Heart right ventricle (tissue), 16 donors: ENCODE measurements at regions not wholly inside any gene's neighbourhood (a gene's known extent, or its start where the extent isn't known, plus 50 kb on each side); places are given as distances from the start of the nearest gene placed in this dataset.
A peak's percentile ranks its signal among the peaks of the same experiment; 100 is the strongest.
"Not testable (repeated sequence)": the region's sequence is repeated elsewhere in the genome, so short reads cannot be mapped to it uniquely, and the experiment has no call there.

ENCODE experiments used
- ATAC-seq, 8 donors: fragments of 200-7000 bp; cut with Tn5 transposase; one replicate each; pipeline ENCODE4 v1.9.1; 2020; ENCODE audit warnings: mild to moderate bottlenecking in 8 of 8, moderate library complexity in 8 of 8, moderate number of reproducible peaks in 1 of 8
- DNase-seq, 2 donors: peaks; one replicate each; pipeline ENCODE4 v3.0.0-alpha.2; 2020
- H3K27ac ChIP-seq, 10 donors: fragments of 200-600 bp; sonication (generic) in 2 of 10; one replicate each; pipeline versions ENCODE4 v1.5.0 to v1.8.0; 2020 to 2022; ENCODE audit warnings: mild to moderate bottlenecking in 3 of 10
- H3K27me3 ChIP-seq, 7 donors: fragments of 200-600 bp; one replicate each; pipeline ENCODE4 v1.8.0; 2021 to 2022; ENCODE audit warnings: mild to moderate bottlenecking in 2 of 7
- H3K36me3 ChIP-seq, 9 donors: fragments of 200-600 bp; sonication (generic) in 1 of 9; one replicate each; pipeline versions ENCODE4 v1.5.0 to v1.8.0; 2020 to 2022; ENCODE audit warnings: mild to moderate bottlenecking in 2 of 9
- H3K4me1 ChIP-seq, 9 donors: fragments of 200-600 bp; sonication (generic) in 1 of 9; one replicate each; pipeline versions ENCODE4 v1.5.0 to v1.8.0; 2020 to 2022; ENCODE audit warnings: mild to moderate bottlenecking in 4 of 9
- H3K4me3 ChIP-seq, 10 donors: fragments of 200-600 bp; sonication (generic) in 2 of 10; one replicate each; pipeline versions ENCODE4 v1.5.0 to v1.8.0; 2020 to 2022; ENCODE audit warnings: mild to moderate bottlenecking in 7 of 10, moderate library complexity in 2 of 10
- H3K9me3 ChIP-seq, 11 donors: fragments of 200-600 bp in 10 of 11; sonication (generic) in 2 of 11; one replicate each; pipeline versions ENCODE4 v1.5.0 to v1.8.0; 2013 to 2022; ENCODE audit warnings: mild to moderate bottlenecking in 2 of 11, control low read depth in 1 of 11, moderate library complexity in 1 of 11
- WGBS, 2 donors: extraction: QIAGEN DNeasy Blood & Tissue Kit; methylation state at CpG; one replicate each; pipeline ENCODE4 v1.1.7; 2013; ENCODE audit warnings: inconsistent platforms in 1 of 2; 5-methylcytosine and 5-hydroxymethylcytosine counted together
- intact Hi-C, 10 donors: fragments of 100-400 bp; cut with DNase I; formaldehyde crosslinking; loops; one replicate each; pipeline versions ENCODE4 v1.11.1 to v1.14.2; 2022
- TF ChIP-seq, protein P1 (sequence below), 9 donors: fragments of 200-600 bp; sonication (generic) in 2 of 9; IDR thresholded peaks; one replicate each; pipeline versions ENCODE4 v1.5.0 to v1.8.0; 2021 to 2022; ENCODE audit warnings: antibody characterized with exemption in 9 of 9, mild to moderate bottlenecking in 5 of 9, moderate library complexity in 1 of 9
- donor health status: Arrhythmogenic right ventricular cardiomyopathy.
- donor health status: ischemic (EF 13 %, LVEDD 7.1; RV severe dilation, severe dysfunction).
- donor health status: healthy with polysubstance abuse.
- donor health status: DM: no; HTN: yes; CAD: no.
- donor health status: DM: no; HTN: no; CAD: no.
- donor health status: ischemic (EF 25% LVEDD 6.9; RV normal size, moderate dysfunction).
- donor health status: ischemic (EF 25% LVEDD 5.7; RV mildly dilated, moderate dysfunction).
- donor health status: healthy.
- donor health status: DM: yes; HTN: yes; CAD: no.
- donor health status: Ischemic cardiomyopathy.
- donor health status: ischemic (EF 35%, LVEDD 5.7; RV mildly dilated, moderate dysfunction).
- donor health status: nonischemic (EF 11% LVEDD 7.7; RV severe dilation, severe dysfunction).
- donor health status: DM: yes; HTN: yes; CAD: no.
- donor health status: PGD.
- donor health status: ischemic (EF 29% LVEDD 5.4; RV normal size, mild dysfunction).
- donor health status: nonischemic (EF 23%, LVEDD 6.1; RV moderate dilation, normal function).

DNA sequence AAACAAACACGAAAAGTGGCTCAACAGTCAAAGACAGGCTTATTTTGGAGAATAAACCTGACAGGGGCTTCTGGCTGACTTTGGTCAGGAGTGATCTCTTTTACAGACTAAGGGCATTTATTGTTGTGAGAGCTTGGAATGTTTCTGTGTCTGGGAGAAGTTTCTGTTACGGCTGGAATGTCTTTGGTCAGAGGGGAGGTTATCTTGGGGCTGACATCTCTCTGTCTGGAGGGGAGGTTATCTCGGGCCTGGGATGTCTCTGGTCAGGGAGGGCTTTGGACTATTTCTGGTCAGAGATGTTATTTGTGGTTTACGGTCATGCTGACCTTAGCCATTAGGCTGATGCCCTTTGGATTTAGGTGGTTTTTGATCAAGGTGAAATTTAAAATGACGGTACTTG lies 345.5 kb upstream of the FSIP2 start:
- ATAC-seq, result no peak
- Histone ChIP-seq H3K36me3 (no peaks in the 10 kb centered on the region), H3K4me3 (no peak overlapping the region), H3K27me3 (no peaks in the 10 kb centered on the region), H3K4me1 (no peaks in the 10 kb centered on the region), H3K27ac (no peak overlapping the region), H3K9me3 (peaks cover 0 to 30% (median 0%) of the 10 kb centered on the region in 11 donors)
- 57 to 58% methylated on average over 5 of the region's 5 CpGs for WGBS, 2 donors
- TF ChIP-seq, protein P1, sequence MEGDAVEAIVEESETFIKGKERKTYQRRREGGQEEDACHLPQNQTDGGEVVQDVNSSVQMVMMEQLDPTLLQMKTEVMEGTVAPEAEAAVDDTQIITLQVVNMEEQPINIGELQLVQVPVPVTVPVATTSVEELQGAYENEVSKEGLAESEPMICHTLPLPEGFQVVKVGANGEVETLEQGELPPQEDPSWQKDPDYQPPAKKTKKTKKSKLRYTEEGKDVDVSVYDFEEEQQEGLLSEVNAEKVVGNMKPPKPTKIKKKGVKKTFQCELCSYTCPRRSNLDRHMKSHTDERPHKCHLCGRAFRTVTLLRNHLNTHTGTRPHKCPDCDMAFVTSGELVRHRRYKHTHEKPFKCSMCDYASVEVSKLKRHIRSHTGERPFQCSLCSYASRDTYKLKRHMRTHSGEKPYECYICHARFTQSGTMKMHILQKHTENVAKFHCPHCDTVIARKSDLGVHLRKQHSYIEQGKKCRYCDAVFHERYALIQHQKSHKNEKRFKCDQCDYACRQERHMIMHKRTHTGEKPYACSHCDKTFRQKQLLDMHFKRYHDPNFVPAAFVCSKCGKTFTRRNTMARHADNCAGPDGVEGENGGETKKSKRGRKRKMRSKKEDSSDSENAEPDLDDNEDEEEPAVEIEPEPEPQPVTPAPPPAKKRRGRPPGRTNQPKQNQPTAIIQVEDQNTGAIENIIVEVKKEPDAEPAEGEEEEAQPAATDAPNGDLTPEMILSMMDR (IDR thresholded peaks at IDR 0.05), result no peak
- no peak for DNase-seq
- intact Hi-C loops, result no loop called here

DNA sequence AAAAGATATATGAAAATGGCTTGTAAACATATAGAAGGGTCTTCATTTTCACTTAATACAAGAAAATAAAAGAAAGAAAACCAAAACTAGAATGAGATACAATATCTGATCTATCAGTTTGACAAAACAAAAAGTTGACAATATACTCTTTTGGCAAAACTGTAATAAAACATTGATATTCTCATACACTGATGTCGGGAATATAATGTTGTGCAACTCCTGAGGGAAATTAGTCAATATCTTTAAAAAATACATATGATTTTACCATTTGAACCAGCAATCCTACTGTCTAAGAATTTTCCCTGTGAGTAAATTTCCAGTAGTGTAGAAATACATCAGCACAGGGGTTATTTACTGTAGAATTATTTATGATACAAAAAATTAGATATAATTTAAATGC lies 336.1 kb upstream of the FSIP2 start:
- DNase-seq (no peak), ATAC-seq (no peak)
- Histone ChIP-seq H3K4me1 (no peaks in the 10 kb centered on the region), H3K4me3 (no peak overlapping the region), H3K9me3 (peaks cover 0 to 6% (median 0%) of the 10 kb centered on the region in 11 donors), H3K27ac (no peak overlapping the region), H3K27me3 (no peaks in the 10 kb centered on the region), H3K36me3 (no peaks in the 10 kb centered on the region)
- intact Hi-C loops, result no loop called here
- 80 to 83% methylated on average over 1 of the region's 1 CpG for WGBS, 2 donors
- TF ChIP-seq, protein P1 (IDR thresholded peaks at IDR 0.05), result no peak

DNA sequence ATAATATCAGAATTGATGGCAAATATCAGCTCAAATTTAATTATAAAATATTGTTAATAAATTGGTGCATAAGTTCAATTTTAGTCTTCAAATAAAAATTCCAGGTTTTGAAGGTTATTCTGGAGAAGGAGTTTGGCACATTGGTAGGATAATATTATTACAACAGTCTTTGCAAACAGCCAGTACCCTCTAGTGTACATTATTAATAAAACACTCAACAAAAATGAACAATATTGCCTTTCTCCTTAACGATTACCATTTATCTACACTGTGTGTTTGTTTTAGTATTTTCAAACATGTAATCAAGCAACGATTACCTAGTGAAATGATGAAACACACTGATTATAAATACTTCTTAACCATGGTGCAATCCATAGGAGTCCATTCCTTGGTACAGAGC lies 334.0 kb upstream of the FSIP2 start:
- no peak overlapping the region for H3K4me3 ChIP-seq
- WGBS, 2 donors, result 62 to 76% methylated on average over 2 of the region's 2 CpGs
- intact Hi-C loops, result no loop called here
- TF ChIP-seq, protein P1 (IDR thresholded peaks at IDR 0.05), result no peak
- H3K27me3 ChIP-seq, result no peaks in the 10 kb centered on the region
- H3K27ac ChIP-seq, result no peak overlapping the region
- no peaks in the 10 kb centered on the region for H3K36me3 ChIP-seq
- DNase-seq (no peak), ATAC-seq (no peak)
- peaks cover 0 to 7% (median 0%) of the 10 kb centered on the region in 11 donors for H3K9me3 ChIP-seq
- H3K4me1 ChIP-seq, result no peaks in the 10 kb centered on the region

DNA sequence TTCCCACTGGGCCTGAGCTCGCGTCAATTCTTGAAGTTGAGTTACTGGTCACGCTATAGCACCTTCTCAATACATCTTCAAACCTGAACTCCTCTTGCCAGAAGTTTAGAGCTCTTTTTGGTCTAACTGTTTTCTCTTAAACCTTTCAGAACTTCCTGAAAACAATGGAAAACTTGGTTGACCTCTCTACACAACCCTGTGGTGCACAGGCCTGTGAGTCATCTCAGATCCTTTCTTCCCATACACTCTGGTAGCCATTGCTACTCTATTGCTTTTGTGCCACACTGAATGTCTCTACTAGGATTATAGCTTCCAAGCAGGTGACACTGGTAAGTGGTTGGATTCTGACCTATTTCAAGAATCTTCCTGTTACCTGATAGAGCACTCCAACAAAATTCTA lies 321.5 kb upstream of the FSIP2 start:
- intact Hi-C loops, result no loop called here
- Histone ChIP-seq H3K4me1 (no peaks in the 10 kb centered on the region), H3K36me3 (no peaks in the 10 kb centered on the region), H3K27ac (no peak overlapping the region), H3K4me3 (no peak overlapping the region), H3K27me3 (no peaks in the 10 kb centered on the region), H3K9me3 (peaks cover 0 to 8% (median 0%) of the 10 kb centered on the region in 11 donors)
- WGBS, 2 donors, result 92 to 96% methylated on average over 3 of the region's 3 CpGs
- no peak for ATAC-seq
- TF ChIP-seq, protein P1 (IDR thresholded peaks at IDR 0.05), result no peak
- no peak for DNase-seq

DNA sequence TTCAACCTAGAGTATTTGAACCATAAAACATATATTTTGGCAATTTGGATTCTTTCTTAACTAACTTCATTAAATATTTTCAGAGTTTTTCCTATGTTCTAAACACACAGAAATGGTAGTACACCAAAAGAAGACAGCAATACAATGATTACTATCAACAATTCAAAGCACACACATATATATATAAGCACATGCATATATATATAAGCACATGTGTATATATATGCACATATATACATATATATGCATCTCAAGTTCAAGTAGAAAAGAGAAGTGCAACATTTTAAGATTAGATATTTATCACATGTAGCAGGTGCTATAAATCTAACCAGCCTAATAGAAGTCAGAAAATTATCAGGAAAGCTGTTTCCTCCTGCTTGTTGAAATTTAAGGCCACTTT lies 320.9 kb upstream of the FSIP2 start:
- intact Hi-C loops, result no loop called here
- DNase-seq (no peak), ATAC-seq (no peak)
- no peaks in the 10 kb centered on the region for H3K27me3 ChIP-seq
- H3K36me3 ChIP-seq, result no peaks in the 10 kb centered on the region
- H3K4me3 ChIP-seq, result no peak overlapping the region
- H3K9me3 ChIP-seq, result peaks cover 0 to 8% (median 0%) of the 10 kb centered on the region in 11 donors
- TF ChIP-seq, protein P1 (IDR thresholded peaks at IDR 0.05), result no peak
- H3K27ac ChIP-seq, result no peak overlapping the region
- no peaks in the 10 kb centered on the region for H3K4me1 ChIP-seq

DNA sequence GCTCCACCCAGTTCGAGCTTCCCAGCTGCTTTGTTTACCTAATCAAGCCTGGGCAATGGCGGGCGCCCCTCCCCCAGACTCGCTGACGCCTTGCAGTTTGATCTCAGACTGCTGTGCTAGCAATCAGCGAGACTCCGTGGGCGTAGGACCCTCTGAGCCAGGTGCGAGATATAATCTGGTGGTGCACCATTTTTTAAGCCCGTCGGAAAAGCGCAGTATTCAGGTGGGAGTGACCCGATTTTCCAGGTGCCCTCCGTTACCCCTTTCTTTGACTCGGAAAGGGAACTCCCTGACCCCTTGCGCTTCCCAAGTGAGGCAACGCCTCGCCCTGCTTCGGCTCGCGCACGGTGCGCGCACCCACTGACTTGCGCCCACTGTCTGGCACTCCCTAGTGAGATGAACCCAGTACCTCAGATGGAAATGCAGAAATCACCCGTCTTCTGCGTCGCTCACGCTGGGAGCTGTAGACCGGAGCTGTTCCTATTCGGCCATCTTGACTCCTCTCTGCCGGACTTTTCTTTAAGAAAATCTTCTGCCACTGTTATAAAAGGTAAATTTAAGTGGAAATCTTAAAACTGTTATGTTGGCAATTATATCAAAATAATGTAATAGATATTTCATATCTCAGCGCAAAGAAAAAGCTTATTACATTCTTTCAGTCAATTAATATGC lies 313.5 kb upstream of the FSIP2 start:
- intact Hi-C loops, H3K9me3 ChIP-seq, H3K27ac ChIP-seq, ATAC-seq, H3K36me3 ChIP-seq, DNase-seq, H3K27me3 ChIP-seq, H3K4me1 ChIP-seq: not testable (repeated sequence)
- 70 to 73% methylated on average over 33 of the region's 33 CpGs for WGBS, 2 donors
- H3K4me3 ChIP-seq, result peak overlapping the region in 4 of 10 donors; percentile 1 to 27 (median 10)
